Hindlimb muscle (tissue), 1 donor: ENCODE measurements at regions not wholly inside any gene's neighbourhood (a gene's known extent, or its start where the extent isn't known, plus 50 kb on each side); places are given as distances from the start of the nearest gene placed in this dataset.

Source experiments
- DNase-seq: peaks from one replicate; pipeline ENCODE4 v3.0.0-alpha.2; 2013

DNA sequence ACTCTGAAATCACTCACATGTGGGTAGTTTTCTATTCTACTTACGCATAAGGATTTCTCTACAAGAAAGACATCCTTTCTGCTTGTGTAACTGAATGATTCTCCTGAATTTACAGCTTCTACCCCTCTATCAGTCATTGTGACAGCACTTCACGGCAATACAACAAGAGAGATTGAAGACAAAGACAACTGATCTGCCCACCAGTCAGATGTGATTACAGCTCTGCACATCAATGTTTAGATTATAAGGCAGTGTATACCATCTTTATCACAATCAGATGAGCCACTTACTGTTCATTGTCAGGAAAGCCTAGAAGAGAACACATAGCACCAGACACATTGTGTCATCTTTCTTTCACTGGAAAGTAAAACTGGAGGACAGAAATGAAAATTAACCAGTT is 324.4 kb downstream of the CENPC start:
- DNase-seq, result no peak

DNA sequence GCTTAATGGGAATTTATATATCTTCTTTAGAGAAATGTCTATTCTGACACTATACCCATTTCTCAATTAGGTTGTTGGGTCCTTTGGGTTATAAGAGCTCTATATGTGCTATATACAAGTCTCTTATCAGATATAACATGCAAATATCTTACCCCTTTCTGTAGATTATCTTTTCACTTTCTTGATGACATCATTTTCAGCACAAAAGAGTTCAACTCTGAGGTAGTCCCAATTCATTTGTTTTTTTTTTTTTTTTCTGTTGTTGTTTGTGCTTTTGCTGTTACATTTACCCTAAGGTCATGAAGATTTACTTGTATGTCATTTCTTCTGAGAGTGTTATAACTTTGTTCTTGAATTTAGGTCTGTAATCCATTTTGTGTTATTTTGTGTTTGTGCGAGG is 326.4 kb downstream of the CENPC start:
- no peak for DNase-seq

GRCh38 chr4:67207941-67208441 is 337.3 kb downstream of the CENPC start:
- no peak for DNase-seq

DNA sequence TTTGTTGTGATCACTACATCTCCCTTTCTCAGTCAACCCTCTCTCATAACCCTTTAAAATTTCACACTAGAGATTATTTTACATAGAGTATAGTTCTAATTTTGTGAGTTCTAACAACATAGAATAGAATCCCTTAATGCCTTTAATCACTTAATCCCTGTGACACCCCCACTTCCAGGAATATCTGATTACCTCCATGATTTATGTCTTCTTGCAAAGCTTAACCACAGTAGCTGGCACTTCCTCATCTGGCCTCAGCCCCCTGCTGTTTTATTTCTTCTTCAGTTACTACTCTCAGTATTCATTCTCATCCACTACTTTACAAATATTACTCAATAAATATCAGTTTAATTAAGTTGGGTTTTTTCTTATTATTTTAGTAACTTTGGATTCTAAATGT is 340.9 kb downstream of the CENPC start:
- no peak for DNase-seq

GRCh38 chr4:67201334-67201733 is 344.0 kb downstream of the CENPC start:
- DNase-seq, result no peak

GRCh38 chr4:67198727-67199126 is 346.6 kb downstream of the CENPC start:
- DNase-seq, result peak; percentile 2

- no peak for DNase-seq
These were observed 377.5 kb downstream of the CENPC start for GRCh38 chr4:67167849-67168248.

- no peak for DNase-seq
These were observed 382.6 kb downstream of the CENPC start for GRCh38 chr4:67162690-67163089.

DNA sequence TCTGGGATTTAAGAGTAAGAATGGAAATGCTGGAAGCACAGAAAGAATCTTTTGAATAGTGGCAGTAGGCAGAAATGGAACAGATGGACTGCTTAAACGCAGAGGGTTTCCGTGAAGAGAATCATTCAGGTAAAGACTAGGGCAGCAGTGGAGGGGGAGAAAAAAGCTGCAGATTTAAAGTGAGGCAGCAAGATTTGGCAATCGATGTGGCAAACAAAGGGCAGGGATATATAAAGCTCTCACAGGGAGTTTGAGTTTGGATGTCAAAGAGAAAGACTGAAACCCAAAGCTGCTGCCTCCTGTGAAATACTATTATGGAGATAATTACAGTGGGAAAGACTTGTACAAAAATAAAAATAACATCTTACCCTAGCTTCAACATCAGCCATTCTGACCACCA is 384.0 kb downstream of the CENPC start:
- DNase-seq, result no peak

DNA sequence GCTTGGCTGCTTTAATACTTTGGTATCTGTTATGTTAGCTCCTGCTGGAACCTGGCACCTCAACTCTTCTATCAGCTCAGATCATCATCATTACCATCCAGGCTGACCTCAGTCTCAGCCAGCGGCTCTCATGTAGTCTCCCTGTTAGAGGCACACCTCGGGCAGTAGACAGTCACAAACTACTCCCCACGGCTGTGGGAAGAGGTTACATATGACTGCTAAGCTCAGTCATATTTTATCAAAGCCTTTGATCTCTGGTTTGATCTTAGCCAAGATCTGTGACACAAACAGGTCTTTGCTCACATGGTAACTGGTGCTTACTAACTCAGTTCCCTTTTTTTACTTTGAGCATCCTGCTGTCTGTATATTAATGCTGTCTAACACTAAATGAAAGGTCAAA is 384.9 kb downstream of the CENPC start:
- no peak for DNase-seq

GRCh38 chr4:67158666-67159065 is 386.6 kb downstream of the CENPC start:
- no peak for DNase-seq

DNA sequence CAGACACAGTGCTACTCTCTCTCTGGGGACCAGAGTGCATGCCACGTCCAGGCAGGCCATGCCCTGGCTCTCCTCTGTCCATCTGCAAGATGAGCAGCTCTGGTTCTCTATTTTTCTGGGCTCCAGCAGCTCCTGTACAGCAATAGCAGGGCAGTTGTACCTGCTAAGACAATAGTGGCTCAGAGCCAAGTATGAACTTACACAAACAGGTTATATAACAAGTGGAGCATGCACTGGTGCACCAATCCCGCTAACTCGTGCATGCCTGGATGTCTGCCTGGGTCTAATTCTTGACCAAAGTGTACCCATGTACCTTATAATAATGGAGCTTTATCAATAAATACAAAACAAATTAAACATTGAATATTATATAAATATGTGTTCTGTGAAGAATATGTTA is 392.3 kb downstream of the CENPC start:
- DNase-seq, result no peak

DNA sequence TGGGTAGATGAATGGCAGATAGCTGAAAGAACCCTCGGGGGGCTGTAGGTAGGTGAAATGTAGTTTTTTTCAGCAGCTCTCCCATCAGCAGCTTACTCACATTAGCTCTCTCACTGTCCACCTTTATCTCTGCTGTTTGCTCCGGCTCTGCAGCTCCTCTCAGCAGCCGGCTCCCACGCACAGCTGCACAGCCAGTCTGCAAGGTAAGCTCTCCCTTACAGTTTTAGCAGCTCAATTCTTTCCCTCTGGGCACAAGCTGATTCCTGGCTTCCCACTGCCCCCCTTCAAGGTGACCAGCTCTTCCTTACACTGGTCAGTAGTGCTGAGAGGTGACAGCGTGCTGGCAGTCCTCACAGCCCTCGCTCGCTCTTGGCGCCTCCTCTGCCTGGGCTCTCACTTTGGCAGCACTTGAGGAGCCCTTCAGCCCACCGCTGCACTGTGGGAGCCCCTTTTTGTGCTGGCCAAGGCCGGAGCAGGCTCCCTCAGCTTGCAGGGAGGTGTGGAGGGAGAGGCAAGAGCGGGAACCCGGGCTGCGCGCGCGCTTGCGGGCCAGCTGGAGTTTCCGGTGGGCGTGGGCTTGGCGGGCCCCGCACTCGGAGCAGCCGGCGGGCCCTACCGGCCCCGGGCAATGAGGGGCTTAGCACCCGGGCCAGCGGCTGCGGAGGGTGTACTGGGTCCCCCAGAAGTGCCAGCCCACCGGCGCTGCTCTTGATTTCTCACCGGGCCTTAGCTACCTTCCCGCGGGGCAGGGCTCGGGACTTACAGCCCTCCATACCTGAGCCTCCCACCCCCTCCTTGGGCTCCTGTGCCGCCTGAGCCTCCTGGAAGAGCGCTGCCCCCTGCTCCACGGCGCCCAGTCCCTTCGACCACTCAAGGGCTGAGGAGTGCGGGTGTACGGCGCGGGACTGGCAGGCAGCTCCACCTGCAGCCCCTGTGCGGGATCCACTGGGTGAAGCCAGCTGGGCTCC is 393.6 kb downstream of the CENPC start:
- no peak for DNase-seq

- no peak for DNase-seq
These were observed 403.7 kb downstream of the CENPC start for GRCh38 chr4:67141586-67141985.

DNA sequence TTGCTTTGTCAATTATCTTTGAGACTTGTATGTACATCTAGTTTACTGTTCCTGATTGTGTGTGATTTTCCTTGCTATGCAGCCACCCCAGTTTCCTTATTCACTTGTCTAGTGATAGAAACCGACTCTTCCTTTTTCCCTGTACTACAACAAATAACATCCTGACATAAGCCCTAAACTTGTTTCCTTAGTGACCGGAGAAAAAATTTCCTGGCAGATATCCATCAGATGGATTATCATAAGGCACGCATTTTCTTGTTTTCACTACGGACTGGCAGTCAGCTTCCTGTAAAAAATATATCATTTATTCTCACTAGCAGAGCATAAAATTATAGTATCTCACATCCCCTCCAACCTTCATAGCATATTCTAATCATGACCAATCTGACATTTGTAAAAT is 410.7 kb downstream of the CENPC start:
- DNase-seq, result no peak

- DNase-seq, result no peak
These were observed 412.1 kb downstream of the CENPC start for GRCh38 chr4:67133162-67133561.

- no peak for DNase-seq
These were observed 414.1 kb downstream of the CENPC start for GRCh38 chr4:67131224-67131623.

GRCh38 chr4:67130411-67130810 is 414.9 kb downstream of the CENPC start:
- DNase-seq, result no peak

GRCh38 chr4:67126570-67126969 is 418.7 kb downstream of the CENPC start:
- no peak for DNase-seq

- DNase-seq, result no peak
These were observed 419.4 kb downstream of the CENPC start for GRCh38 chr4:67125636-67126514.

GRCh38 chr4:67124716-67125115 is 420.6 kb downstream of the CENPC start:
- no peak for DNase-seq

- DNase-seq, result no peak
These were observed 423.3 kb downstream of the CENPC start for GRCh38 chr4:67122029-67122428.

DNA sequence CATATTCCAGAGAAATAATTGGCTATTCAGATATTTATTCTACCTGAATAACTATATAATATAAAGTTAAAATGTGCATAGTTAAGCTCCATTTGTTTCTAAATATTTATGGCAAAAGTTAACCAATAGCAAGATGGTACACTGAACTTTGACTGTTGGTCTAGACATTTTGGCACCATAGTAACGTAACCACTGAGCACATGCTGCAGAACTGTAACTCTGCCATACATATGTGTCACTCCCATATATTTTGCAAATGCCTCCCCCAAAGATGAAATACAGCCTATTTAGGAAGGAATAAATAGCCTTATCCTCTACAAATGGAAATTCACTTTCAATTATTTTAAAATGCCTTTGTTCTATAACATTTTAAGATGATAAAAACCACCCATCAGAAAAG is 424.9 kb downstream of the CENPC start:
- DNase-seq, result no peak
